GM20431 (cell line): ENCODE measurements at regions not wholly inside any gene's neighbourhood (a gene's known extent, or its start where the extent isn't known, plus 50 kb on each side); places are given as distances from the start of the nearest gene placed in this dataset.

Experiments
- in situ Hi-C: fragments of 300-500 bp; cut with MseI, MboI; formaldehyde crosslinking; loops from one replicate; pipeline ENCODE4 v1.15.0; 2020; ENCODE audit warnings: low sequenced_read_pairs; ENCODE audit not compliant: unreplicated experiment

GRCh38 chr11:32198053-32198452, 107.2 kb downstream of the RCN1 start:
- in situ Hi-C loops: no loop called here

GRCh38 chr11:32200136-32200847, 109.4 kb downstream of the RCN1 start:
- in situ Hi-C loops: no loop called here

- in situ Hi-C loops: no loop called here
Measured at GRCh38 chr11:32204751-32205150, 113.9 kb downstream of the RCN1 start.

GRCh38 chr11:32210556-32210955, 119.7 kb downstream of the RCN1 start:
- in situ Hi-C loops: no loop called here

GRCh38 chr11:32213223-32213622, 122.3 kb downstream of the RCN1 start:
- in situ Hi-C loops: no loop called here

GRCh38 chr11:32215157-32215556, 124.3 kb downstream of the RCN1 start:
- in situ Hi-C loops: no loop called here

- in situ Hi-C loops: no loop called here
Measured at GRCh38 chr11:32216749-32217148, 125.9 kb downstream of the RCN1 start.

- in situ Hi-C loops: no loop called here
Measured at GRCh38 chr11:32219320-32219719, 128.4 kb downstream of the RCN1 start.

GRCh38 chr11:32221476-32222032, 130.7 kb downstream of the RCN1 start:
- in situ Hi-C loops: no loop called here

GRCh38 chr11:32224580-32224979, 133.7 kb downstream of the RCN1 start:
- in situ Hi-C loops: no loop called here

- in situ Hi-C loops: no loop called here
Measured at GRCh38 chr11:32225571-32226285, 134.9 kb downstream of the RCN1 start.

- in situ Hi-C loops: no loop called here
Measured at GRCh38 chr11:32226480-32226879, 135.6 kb downstream of the RCN1 start.

- in situ Hi-C loops: no loop called here
Measured at GRCh38 chr11:32229576-32230240, 138.8 kb downstream of the RCN1 start.

- in situ Hi-C loops: no loop called here
Measured at GRCh38 chr11:32231909-32232493, 141.1 kb downstream of the RCN1 start.

- in situ Hi-C loops: no loop called here
Measured at GRCh38 chr11:32232516-32232915, 141.6 kb downstream of the RCN1 start.

- in situ Hi-C loops: no loop called here
Measured at GRCh38 chr11:32233276-32233675, 142.4 kb downstream of the RCN1 start.

- in situ Hi-C loops: no loop called here
Measured at GRCh38 chr11:32233928-32234327, 143.1 kb downstream of the RCN1 start.

GRCh38 chr11:32244453-32244852, 153.6 kb downstream of the RCN1 start:
- in situ Hi-C loops: no loop called here

GRCh38 chr11:32253706-32254105, 162.8 kb downstream of the RCN1 start:
- in situ Hi-C loops: no loop called here

GRCh38 chr11:32255841-32256240, 165.0 kb downstream of the RCN1 start:
- in situ Hi-C loops: no loop called here

- in situ Hi-C loops: no loop called here
Measured at GRCh38 chr11:32256466-32256865, 165.6 kb downstream of the RCN1 start.
